ENCODE measurements at regions not wholly inside any gene's neighbourhood (a gene's known extent, or its start where the extent isn't known, plus 50 kb on each side); places are given as distances from the start of the nearest gene placed in this dataset.

DNA sequence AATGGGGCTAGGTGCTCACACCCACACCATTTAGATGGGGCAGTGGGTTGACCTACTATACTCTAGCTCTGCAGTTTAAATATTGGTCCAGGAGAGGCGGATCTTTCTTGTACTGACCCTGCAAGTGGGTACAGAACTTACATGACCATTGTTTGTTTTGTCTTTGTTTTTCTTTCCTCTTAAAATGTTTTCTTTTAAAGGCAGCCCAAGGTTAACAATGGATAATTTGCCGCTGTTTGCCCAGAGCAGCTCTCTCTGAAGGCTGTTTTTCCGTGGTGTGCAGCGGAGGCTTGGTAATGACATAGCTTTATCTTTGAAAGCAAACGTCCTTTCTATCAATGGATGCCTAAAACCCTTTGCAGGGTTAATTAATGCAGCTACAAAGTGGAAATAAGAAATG, 133.3 kb upstream of the MEX3C start:
- Histone ChIP-seq H3K9me3 (peaks cover 0 to under 1% (median 0%) of the 10 kb centered on the region in 4 donors), H3K4me3 (no peak overlapping the region), H3K4me1 (peaks cover 0 to 3% (median 0%) of the 10 kb centered on the region in 4 donors), H3K36me3 (no peaks in the 10 kb centered on the region), H3K27ac (no peak overlapping the region), H3K27me3 (no peaks in the 10 kb centered on the region)
- DNase-seq: no peak
- no peak for TF ChIP-seq POLR2AphosphoS5 (IDR thresholded peaks at IDR 0.05)
- TF ChIP-seq, protein P1, sequence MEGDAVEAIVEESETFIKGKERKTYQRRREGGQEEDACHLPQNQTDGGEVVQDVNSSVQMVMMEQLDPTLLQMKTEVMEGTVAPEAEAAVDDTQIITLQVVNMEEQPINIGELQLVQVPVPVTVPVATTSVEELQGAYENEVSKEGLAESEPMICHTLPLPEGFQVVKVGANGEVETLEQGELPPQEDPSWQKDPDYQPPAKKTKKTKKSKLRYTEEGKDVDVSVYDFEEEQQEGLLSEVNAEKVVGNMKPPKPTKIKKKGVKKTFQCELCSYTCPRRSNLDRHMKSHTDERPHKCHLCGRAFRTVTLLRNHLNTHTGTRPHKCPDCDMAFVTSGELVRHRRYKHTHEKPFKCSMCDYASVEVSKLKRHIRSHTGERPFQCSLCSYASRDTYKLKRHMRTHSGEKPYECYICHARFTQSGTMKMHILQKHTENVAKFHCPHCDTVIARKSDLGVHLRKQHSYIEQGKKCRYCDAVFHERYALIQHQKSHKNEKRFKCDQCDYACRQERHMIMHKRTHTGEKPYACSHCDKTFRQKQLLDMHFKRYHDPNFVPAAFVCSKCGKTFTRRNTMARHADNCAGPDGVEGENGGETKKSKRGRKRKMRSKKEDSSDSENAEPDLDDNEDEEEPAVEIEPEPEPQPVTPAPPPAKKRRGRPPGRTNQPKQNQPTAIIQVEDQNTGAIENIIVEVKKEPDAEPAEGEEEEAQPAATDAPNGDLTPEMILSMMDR (IDR thresholded peaks at IDR 0.05): no peak
- TF ChIP-seq POLR2A (IDR thresholded peaks at IDR 0.05): no peak
- no peak for TF ChIP-seq EP300 (IDR thresholded peaks at IDR 0.05)
- intact Hi-C loops (cut with DNase I; ENCODE audit: low total_unique reads): no loop called here
- 25 to 71% (median 45%) methylated on average over 5 of the region's 5 CpGs for WGBS, 5 donors

DNA sequence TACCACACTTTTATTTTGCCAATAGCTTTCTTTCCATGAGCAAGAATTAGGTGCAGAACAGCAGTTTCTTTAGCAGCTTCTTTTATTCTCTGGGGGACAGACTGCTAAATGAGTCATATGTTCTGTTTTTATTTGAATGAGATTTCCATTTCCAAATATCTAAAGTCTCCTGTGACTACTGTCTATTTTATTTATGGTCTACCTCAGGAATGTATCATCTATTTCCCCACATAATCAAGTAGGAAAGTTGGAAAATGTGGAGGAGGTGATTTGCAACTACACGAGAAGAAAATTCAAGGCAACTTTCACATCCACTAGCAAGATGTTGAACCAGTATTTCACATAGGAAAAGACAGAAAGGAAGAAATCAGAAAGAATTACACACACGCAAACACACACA, 139.9 kb upstream of the MEX3C start:
- Histone ChIP-seq H3K4me3 (no peak overlapping the region), H3K4me1 (no peaks in the 10 kb centered on the region), H3K36me3 (no peaks in the 10 kb centered on the region), H3K9me3 (peaks cover 0 to 5% (median 1%) of the 10 kb centered on the region in 4 donors), H3K27me3 (no peaks in the 10 kb centered on the region), H3K27ac (no peak overlapping the region)
- 69 to 90% (median 72%) methylated on average over 2 of the region's 2 CpGs for WGBS, 5 donors
- no peak for DNase-seq
- intact Hi-C loops (cut with DNase I; ENCODE audit: low total_unique reads): no loop called here
- TF ChIP-seq POLR2AphosphoS5 (IDR thresholded peaks at IDR 0.05) (no peak), POLR2A (IDR thresholded peaks at IDR 0.05) (no peak), EP300 (IDR thresholded peaks at IDR 0.05) (no peak)
- TF ChIP-seq, protein P1 (IDR thresholded peaks at IDR 0.05): no peak

DNA sequence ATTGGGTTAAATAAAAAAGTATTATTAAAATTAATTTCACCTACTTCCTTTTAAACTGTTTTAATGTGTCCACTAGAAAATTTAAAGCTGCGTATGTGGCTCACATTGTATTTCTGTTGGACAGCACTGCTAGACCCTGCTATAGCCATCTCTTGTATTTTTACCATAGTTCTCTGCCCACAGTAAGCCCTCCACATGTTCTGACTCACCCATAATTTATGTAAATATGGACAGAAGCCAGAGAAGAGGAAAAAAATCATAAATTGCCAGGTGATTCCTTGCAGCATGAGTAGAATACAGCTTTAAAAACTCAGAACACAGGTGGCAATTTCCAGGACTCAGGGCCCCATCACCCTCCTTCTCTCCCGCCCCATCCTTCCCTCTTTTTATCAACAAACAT, 142.4 kb upstream of the MEX3C start:
- DNase-seq: no peak
- Histone ChIP-seq H3K4me3 (no peak overlapping the region), H3K27ac (no peak overlapping the region), H3K36me3 (no peaks in the 10 kb centered on the region), H3K9me3 (peaks cover 0 to 9% (median 1%) of the 10 kb centered on the region in 4 donors), H3K4me1 (no peaks in the 10 kb centered on the region), H3K27me3 (no peaks in the 10 kb centered on the region)
- 66 to 90% (median 77%) methylated on average over 2 of the region's 2 CpGs for WGBS, 5 donors
- TF ChIP-seq EP300 (IDR thresholded peaks at IDR 0.05): no peak
- no peak for TF ChIP-seq POLR2AphosphoS5 (IDR thresholded peaks at IDR 0.05)
- TF ChIP-seq POLR2A (IDR thresholded peaks at IDR 0.05): no peak
- intact Hi-C loops (cut with DNase I; ENCODE audit: low total_unique reads): no loop called here

DNA sequence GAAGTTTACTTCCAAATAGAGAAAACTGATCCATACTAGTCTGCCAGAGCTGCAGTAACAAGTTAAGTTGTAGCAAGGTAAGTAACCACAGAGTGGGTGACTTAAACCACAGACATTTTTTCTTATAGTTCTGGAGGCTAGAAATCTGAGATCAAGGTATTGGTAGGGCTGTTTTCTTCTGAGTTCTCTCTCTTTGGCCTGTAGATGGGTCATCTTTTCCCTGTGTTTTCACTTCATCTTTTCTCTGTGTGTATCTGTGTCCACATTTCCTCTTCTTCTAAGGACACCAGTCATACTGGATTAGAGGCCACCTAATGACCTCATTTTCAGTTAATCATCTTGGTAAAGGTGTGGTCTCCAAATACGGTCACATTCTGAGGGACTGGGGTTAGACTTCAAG, 142.9 kb upstream of the MEX3C start:
- Histone ChIP-seq H3K4me3 (no peak overlapping the region), H3K36me3 (no peaks in the 10 kb centered on the region), H3K27ac (no peak overlapping the region), H3K27me3 (no peaks in the 10 kb centered on the region), H3K9me3 (peaks cover 0 to 14% (median 3%) of the 10 kb centered on the region in 4 donors), H3K4me1 (no peaks in the 10 kb centered on the region)
- TF ChIP-seq POLR2A (IDR thresholded peaks at IDR 0.05) (no peak), POLR2AphosphoS5 (IDR thresholded peaks at IDR 0.05) (no peak), EP300 (IDR thresholded peaks at IDR 0.05) (no peak)
- TF ChIP-seq, protein P1 (IDR thresholded peaks at IDR 0.05): no peak
- intact Hi-C loops (cut with DNase I; ENCODE audit: low total_unique reads): no loop called here
- DNase-seq: no peak
- 63 to 89% (median 64%) methylated on average over 1 of the region's 1 CpG for WGBS, 5 donors

DNA sequence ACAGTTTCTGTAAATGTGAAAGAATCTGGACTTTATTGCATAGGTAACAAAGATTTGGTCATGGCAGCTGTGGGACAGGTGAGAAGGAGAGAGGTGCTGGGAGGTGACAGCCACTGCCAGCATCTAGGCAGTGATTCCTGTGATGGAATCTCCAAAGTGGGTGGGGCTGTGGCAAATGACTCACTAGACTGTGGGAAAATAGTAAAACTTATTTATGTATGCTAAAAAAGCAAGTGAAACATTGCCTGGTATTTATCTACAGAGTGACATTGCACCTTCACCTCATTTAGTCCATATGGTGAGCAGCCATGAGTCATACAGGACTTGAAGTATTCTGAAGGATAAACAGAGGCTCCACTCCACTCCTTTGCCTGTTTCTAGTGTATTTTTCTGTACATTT, 145.3 kb upstream of the MEX3C start:
- peak in 1 of 2 donors; percentile 62 for DNase-seq
- Histone ChIP-seq H3K4me3 (no peak overlapping the region), H3K4me1 (no peaks in the 10 kb centered on the region), H3K27ac (no peak overlapping the region), H3K9me3 (peaks cover 0 to 12% (median 3%) of the 10 kb centered on the region in 4 donors), H3K27me3 (no peaks in the 10 kb centered on the region), H3K36me3 (no peaks in the 10 kb centered on the region)
- TF ChIP-seq POLR2A (IDR thresholded peaks at IDR 0.05): no peak
- TF ChIP-seq, protein P1 (IDR thresholded peaks at IDR 0.05): no peak
- TF ChIP-seq EP300 (IDR thresholded peaks at IDR 0.05): no peak
- no peak for TF ChIP-seq POLR2AphosphoS5 (IDR thresholded peaks at IDR 0.05)
- intact Hi-C loops (cut with DNase I; ENCODE audit: low total_unique reads): no loop called here

All from stomach (tissue), 8 donors.